Stimulated activated CD8-positive, alpha-beta memory T cell treated with anti-CD3 and anti-CD28 coated beads, Interleukin-12 subunit alpha, Interleukin-12 subunit beta, amount 100 ng/mL, for 1 hour (primary cell): ENCODE measurements at regions not wholly inside any gene's neighbourhood (a gene's known extent, or its start where the extent isn't known, plus 50 kb on each side); places are given as distances from the start of the nearest gene placed in this dataset.
"Not testable (repeated sequence)": the region's sequence is repeated elsewhere in the genome, so short reads cannot be mapped to it uniquely, and the experiment has no call there.

Experiments
- DNase-seq: peaks from one replicate; pipeline ENCODE4 v3.0.0-alpha.2; 2020; ENCODE audit warnings: low read depth

GRCh38 chr5:168126606-168127005, 164.8 kb upstream of the WWC1 start:
- no peak for DNase-seq

- DNase-seq = no peak
These were observed 163.3 kb upstream of the WWC1 start for GRCh38 chr5:168128111-168128510.

- DNase-seq = no peak
These were observed 162.9 kb upstream of the WWC1 start for GRCh38 chr5:168128557-168128956.

GRCh38 chr5:168131519-168131918, 159.9 kb upstream of the WWC1 start:
- DNase-seq = no peak

- no peak for DNase-seq
These were observed 159.2 kb upstream of the WWC1 start for GRCh38 chr5:168132241-168132641.

GRCh38 chr5:168135897-168136296, 155.5 kb upstream of the WWC1 start:
- DNase-seq = no peak

GRCh38 chr5:168136340-168136739, 155.1 kb upstream of the WWC1 start:
- DNase-seq = no peak

- DNase-seq = no peak
These were observed 154.2 kb upstream of the WWC1 start for GRCh38 chr5:168137265-168137664.

- no peak for DNase-seq
These were observed 151.2 kb upstream of the WWC1 start for GRCh38 chr5:168140241-168140640.

GRCh38 chr5:168142402-168142801, 149.0 kb upstream of the WWC1 start:
- no peak for DNase-seq

- not testable (repeated sequence) for DNase-seq
These were observed 147.9 kb upstream of the WWC1 start for GRCh38 chr5:168143521-168143920.

- no peak for DNase-seq
These were observed 144.3 kb upstream of the WWC1 start for GRCh38 chr5:168147106-168147505.

GRCh38 chr5:168147568-168148360, 143.7 kb upstream of the WWC1 start:
- no peak for DNase-seq

GRCh38 chr5:168151041-168151440, 140.4 kb upstream of the WWC1 start:
- no peak for DNase-seq

GRCh38 chr5:168152660-168153059, 138.8 kb upstream of the WWC1 start:
- no peak for DNase-seq

- DNase-seq = no peak
These were observed 138.1 kb upstream of the WWC1 start for GRCh38 chr5:168153263-168153875.

- no peak for DNase-seq
These were observed 137.6 kb upstream of the WWC1 start for GRCh38 chr5:168153876-168154270.

- DNase-seq = no peak
These were observed 135.9 kb upstream of the WWC1 start for GRCh38 chr5:168155585-168155984.

- no peak for DNase-seq
These were observed 135.3 kb upstream of the WWC1 start for GRCh38 chr5:168156170-168156569.

GRCh38 chr5:168157141-168157540, 134.3 kb upstream of the WWC1 start:
- no peak for DNase-seq

- no peak for DNase-seq
These were observed 132.0 kb upstream of the WWC1 start for GRCh38 chr5:168159425-168159824.

GRCh38 chr5:168162464-168162863, 129.0 kb upstream of the WWC1 start:
- no peak for DNase-seq

- DNase-seq = no peak
These were observed 127.5 kb upstream of the WWC1 start for GRCh38 chr5:168163966-168164365.
